Ammon's horn (tissue), 1 donor: ENCODE measurements at regions not wholly inside any gene's neighbourhood (a gene's known extent, or its start where the extent isn't known, plus 50 kb on each side); places are given as distances from the start of the nearest gene placed in this dataset.
A peak's percentile ranks its signal among the peaks of the same experiment; 100 is the strongest.

Source experiments
- DNase-seq: peaks from one replicate; pipeline ENCODE4 v3.0.0-alpha.2; 2016; ENCODE audit warnings: low spot score

DNA sequence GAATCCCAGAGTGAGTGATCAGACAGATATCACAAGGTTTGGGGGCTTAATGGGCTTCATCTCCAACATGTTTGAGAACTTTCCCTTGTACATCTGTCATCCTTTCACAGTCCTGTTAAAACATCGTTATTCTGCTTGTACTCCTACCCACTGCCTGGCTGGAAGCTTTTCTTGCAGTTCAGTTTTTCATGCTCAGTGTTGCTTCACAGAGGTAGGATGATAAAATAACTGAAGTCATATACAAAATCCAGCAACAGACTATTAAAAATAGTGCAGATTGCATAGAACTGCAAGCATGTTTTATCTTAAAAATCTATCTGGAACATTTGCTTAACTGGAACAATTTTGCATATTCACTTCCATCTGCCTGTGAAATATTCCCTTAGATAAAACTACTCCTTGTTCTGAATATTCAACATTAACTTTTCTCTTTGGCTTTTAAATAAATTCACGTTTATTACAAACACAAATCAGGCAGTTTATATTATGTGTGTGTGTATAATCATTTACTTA lies 579.6 kb upstream of the IGFBP7 start:
- peak; percentile 32 for DNase-seq

DNA sequence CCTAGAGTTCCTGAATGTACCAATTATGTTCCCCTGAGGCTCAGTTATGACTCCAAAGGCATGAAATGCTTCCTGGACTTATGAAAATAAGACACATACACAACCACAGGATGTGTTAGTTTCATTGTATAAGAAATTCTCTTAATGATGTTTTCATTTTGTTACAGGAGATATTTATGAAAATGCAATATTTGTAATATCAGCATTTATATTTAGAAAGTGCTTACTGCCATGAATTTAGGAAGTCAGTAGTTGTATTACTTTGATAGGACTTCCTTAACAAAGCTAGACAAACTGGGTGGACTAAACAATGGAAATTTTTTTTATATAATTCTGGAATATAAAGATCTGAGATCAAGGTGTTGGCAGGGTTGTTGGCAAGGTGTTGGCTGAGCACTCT lies 572.1 kb upstream of the IGFBP7 start:
- no peak for DNase-seq

- DNase-seq = no peak
Observed at GRCh38 chr4:57679969-57680368, 569.8 kb upstream of the IGFBP7 start.

- no peak for DNase-seq
Observed at GRCh38 chr4:57676394-57676793, 566.2 kb upstream of the IGFBP7 start.

DNA sequence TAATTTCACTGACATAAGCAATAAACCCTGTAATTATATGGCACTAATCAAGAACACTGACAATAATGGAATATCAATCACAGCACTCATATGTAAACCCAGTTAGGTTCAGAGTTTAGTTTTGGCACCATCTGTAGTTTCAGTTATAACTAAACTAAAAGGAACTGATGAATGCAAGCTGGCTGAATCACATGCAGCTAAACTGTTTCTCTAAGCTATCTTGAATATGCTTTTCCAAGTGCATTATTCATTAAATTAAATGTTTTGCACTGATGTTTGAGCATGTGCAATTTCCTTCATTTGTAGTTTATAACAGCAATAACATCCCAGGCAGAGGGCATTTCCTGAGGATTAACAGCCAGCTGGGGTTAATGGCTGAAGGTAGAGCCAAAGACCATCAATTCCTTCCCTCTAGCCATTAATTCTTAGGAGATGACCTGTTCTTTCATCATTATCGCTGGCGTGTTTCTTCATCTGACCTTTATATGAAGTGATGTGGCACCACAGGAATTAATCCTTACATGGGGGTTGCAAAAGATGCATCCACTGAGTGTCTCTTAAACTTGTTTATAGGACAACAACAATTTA lies 562.8 kb upstream of the IGFBP7 start:
- no peak for DNase-seq

DNA sequence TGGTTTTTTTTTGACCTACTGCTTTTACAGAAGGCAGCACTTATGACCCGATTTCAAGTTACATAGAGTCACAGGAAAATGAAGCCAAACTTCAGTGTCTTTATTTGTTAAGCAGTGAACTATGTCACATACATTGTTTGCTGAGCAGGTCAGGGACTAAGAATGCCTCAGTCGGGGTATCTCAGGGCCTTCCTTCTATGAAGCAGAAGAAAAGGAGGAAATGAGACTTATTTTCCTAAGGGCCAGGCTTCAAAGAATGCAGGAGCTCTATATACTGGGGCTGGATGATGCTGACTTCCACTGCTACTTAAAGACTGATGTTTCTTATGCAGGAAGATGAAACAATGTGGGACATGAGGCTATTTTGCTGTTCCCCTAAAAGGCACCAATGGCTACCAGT lies 558.4 kb upstream of the IGFBP7 start:
- DNase-seq = no peak

DNA sequence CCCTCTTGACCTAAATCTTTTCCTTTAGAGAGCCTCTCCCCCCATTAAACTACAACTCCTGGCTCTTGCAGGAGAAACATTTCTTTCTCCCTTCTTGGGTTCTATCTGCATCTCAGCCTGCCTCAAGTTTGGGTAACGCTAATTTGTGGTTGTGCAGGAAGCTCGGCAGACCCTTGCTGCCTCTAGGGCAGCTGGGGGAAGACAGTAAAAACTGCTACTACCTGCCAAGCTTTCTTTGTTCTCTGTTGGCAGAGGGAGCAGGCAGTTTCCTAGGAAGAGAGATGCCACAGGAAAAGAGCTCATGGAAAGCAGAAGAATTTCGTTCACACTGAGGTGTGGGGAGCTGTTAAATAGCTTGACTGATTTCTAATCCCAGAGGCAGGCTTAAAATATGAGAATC lies 555.6 kb upstream of the IGFBP7 start:
- DNase-seq = no peak

DNA sequence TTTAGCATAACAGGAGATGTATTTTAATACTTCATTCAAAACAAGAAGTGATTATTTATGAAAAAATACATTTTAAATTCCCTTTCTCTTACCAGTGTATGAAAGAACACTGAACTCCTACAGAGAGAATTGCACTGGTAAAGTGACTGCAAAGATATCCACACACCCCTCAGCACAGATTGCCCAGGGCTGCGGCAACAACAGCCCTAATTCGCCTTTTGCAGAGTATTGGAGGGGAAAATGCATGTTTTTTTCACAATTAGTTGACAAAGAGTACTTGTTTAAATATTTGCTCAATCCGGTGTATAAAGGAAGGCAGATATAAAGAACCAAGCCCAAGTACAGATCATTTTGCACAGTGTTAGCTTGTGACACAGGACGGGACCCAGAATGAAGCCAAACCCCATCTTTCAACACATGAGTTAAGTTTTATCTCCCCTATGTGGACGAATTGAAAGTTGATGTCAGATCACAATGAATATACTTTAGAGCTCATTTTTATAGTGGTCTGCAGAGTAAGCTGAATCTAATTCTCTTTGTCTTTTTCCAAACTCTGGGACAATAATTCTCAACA lies 551.4 kb upstream of the IGFBP7 start:
- no peak for DNase-seq

GRCh38 chr4:57658673-57659072 lies 548.5 kb upstream of the IGFBP7 start:
- no peak for DNase-seq

- DNase-seq = no peak
Observed at GRCh38 chr4:57658188-57658587, 548.0 kb upstream of the IGFBP7 start.

- no peak for DNase-seq
Observed at GRCh38 chr4:57655342-57655741, 545.2 kb upstream of the IGFBP7 start.

- DNase-seq = no peak
Observed at GRCh38 chr4:57652779-57653178, 542.6 kb upstream of the IGFBP7 start.

- DNase-seq = no peak
Observed at GRCh38 chr4:57640391-57641100, 530.4 kb upstream of the IGFBP7 start.

DNA sequence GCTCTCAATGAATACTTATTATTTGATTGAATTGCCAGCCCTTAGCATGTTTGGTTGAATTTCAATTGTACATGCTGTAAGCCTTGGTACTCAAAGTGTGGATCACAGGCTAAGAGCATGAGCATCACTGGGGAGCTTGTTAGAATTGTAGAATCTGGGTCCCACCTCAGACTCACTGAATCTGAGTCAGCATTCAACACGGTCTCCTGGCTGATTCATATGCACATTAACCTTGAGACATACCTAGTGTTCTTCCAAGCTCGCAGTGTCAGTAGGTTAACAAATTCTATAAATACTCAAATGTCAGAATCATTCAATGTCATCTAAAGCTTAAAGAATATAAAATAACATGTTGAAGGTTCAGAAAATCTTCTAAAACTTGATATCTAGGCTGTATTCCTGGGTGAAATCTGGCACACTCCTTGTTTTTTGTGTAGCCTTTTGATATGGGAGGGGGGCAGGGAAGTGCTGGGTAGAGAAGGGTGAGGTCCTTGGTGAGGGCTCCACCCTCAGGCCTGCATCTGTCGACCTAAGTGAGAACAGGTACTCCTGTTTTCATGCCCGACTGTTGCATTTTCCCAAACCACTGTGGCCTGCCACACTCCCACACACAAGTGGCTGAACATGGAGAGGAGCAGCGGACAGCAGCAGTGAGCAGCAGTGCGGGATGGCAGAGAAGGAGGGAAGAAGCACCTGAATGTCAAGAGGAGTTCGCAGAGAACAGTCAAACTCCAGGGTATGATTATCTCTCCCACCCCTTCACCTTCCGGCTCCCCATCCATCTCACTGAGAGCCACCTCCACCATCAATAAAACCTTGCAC lies 529.6 kb upstream of the IGFBP7 start:
- DNase-seq = no peak

GRCh38 chr4:57635910-57636309 lies 525.7 kb upstream of the IGFBP7 start:
- no peak for DNase-seq

DNA sequence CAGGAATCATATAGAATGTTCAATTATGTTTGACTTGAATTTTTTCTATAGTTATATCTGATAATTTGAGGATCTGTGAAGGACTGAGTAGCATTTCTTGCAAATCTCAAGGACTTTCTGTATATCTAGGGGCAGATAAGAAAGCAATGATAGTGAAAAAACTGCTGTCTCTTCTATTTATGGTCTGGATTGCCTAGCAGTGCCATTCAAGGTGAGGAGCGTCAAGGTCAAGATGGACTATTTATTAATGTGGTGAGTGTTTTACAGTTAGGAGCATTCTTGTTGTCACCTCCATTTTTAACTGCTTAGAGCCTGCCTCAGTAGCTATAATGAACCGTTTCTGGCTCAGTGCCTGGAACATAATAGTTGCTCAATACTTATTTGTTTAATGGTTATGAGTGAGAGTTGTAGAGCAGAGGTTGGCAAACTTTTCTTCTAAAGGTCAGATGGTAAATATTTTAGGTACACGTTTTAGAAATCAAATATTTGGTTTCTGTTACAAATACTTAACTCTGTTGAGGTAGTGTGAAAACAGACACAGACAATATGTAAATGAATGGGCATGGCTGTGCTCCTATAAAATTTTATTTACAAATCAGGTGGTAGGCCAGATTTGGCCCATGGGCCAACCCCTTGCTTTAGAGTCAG lies 523.2 kb upstream of the IGFBP7 start:
- no peak for DNase-seq

- no peak for DNase-seq
Observed at GRCh38 chr4:57632564-57632963, 522.4 kb upstream of the IGFBP7 start.

DNA sequence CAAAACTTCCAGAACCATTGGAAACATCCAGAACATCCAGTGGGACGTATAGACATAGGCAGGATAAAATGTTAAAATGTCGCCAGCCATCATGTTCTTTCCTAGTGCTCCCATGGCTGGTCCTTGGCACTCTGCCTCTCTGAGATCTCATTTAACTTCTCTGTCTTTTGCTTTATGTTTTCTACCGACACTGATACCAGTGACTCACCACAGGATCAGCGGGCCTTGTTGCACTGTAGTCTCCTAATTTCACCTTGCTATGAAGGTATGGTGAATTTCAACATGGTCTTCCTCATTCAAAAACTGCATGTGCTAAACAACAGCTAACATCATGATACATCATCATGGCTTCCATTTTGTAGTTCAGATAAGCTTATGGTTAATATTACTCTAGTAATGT lies 521.0 kb upstream of the IGFBP7 start:
- no peak for DNase-seq

DNA sequence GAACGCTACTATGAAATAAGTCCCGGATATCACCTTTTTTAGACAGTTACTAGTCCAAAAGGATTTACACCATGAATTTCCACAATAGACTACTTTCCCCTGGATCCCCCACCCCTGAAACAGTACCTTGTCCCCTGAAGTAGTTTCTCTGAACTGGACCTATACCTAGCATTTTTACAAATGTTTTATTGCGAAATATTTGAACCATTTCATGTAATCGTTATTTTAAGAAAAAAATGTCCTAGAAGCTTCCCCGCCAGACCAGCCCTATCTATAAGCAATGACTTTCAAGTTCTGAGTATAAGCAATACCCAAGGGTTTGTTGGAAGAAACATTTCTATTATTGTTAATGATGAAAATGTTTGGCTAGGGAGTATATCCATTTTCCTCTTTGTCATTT lies 517.8 kb upstream of the IGFBP7 start:
- DNase-seq = no peak

GRCh38 chr4:57614257-57614932 lies 504.2 kb upstream of the IGFBP7 start:
- DNase-seq = no peak

DNA sequence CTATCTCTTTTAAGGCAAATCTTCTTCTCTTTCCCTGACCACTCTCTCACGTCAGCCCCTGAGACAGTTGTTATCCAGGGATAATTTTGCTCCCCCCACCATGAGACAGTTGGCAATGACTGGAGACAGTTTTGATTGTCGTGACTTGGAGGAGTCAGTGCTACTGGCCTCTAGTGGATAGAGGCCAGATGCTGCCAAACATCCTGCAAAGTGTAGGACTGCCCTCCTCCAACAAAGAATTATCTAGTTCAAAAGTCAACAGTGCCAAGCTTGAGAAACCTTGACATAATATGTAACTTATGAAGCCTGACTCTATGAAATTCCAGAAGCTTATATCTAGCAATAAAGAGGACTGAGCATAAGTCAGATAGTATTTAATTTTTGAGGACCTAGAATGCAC lies 502.1 kb upstream of the IGFBP7 start:
- DNase-seq = no peak
